Neural crest cell (in vitro differentiated cells): ENCODE measurements at regions not wholly inside any gene's neighbourhood (a gene's known extent, or its start where the extent isn't known, plus 50 kb on each side); places are given as distances from the start of the nearest gene placed in this dataset.

Source experiments
- DNase-seq: peaks from one replicate; pipeline ENCODE4 v3.0.0; 2021; ENCODE audit warnings: low read depth, mixed read lengths, low spot score
- H3K27ac Mint-ChIP-seq: one replicate; pipeline ENCODE4 v1.8.0; 2021; ENCODE audit warnings: mild to moderate bottlenecking, mixed read lengths; ENCODE audit not compliant: unreplicated experiment
- H3K27me3 Mint-ChIP-seq: 2 replicates; pipeline ENCODE4 v1.8.0; 2021; ENCODE audit warnings: low read depth, mild to moderate bottlenecking, mixed read lengths
- H3K36me3 Mint-ChIP-seq: 2 replicates; pipeline ENCODE4 v1.8.0; 2021; ENCODE audit warnings: low read depth, mild to moderate bottlenecking, mixed read lengths
- H3K4me1 Mint-ChIP-seq: 2 replicates; pipeline ENCODE4 v1.8.0; 2021; ENCODE audit warnings: mixed read lengths
- H3K4me3 Mint-ChIP-seq: one replicate; pipeline ENCODE4 v1.8.0; 2021; ENCODE audit warnings: mild to moderate bottlenecking, mixed read lengths
- H3K9me3 Mint-ChIP-seq: 2 replicates; pipeline ENCODE4 v1.8.0; 2021; ENCODE audit warnings: mixed read lengths
- TF ChIP-seq, protein P1 (sequence below): fragments of 200-600 bp; sonication (generic); conservative IDR thresholded peaks from 2 replicates; pipeline ENCODE4 v1.5.0; 2021; ENCODE audit warnings: antibody characterized with exemption, mild to moderate bottlenecking

DNA sequence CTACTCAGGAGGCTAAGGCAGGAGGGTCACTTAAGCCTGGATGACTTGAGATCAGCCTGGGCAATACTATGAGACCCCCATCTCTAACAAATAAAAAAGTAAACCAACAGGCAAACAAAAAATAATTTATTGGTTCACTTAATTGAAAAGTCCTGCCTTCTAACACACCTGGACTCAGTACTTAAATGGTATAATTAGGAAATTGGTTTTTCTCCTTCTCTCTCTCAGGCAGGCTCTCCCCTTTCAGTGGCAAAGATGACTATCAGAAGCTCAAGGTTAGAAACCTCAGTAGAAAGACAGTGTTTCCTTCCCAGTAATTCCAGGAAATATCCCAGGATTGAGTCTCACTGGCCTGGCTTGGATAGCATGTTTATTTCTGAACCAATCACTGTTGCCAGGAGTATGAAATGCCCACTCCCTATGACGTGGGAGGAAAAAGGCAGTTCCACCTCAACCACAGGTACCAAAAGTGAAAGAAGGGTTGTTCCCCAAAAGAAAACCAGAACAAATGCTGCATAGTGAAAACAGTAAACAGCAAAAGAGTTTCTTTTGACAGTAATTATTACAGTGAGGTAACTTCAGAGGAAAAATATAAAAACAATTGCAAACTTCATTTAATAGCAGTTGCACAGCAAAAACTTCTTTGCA lies 56.3 kb upstream of the SOX6 start:
- TF ChIP-seq, protein P1, sequence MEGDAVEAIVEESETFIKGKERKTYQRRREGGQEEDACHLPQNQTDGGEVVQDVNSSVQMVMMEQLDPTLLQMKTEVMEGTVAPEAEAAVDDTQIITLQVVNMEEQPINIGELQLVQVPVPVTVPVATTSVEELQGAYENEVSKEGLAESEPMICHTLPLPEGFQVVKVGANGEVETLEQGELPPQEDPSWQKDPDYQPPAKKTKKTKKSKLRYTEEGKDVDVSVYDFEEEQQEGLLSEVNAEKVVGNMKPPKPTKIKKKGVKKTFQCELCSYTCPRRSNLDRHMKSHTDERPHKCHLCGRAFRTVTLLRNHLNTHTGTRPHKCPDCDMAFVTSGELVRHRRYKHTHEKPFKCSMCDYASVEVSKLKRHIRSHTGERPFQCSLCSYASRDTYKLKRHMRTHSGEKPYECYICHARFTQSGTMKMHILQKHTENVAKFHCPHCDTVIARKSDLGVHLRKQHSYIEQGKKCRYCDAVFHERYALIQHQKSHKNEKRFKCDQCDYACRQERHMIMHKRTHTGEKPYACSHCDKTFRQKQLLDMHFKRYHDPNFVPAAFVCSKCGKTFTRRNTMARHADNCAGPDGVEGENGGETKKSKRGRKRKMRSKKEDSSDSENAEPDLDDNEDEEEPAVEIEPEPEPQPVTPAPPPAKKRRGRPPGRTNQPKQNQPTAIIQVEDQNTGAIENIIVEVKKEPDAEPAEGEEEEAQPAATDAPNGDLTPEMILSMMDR, result no peak
- Mint-ChIP-seq H3K36me3 (no peaks in the 10 kb centered on the region), H3K4me1 (peaks cover 16% of the 10 kb centered on the region), H3K27me3 (no peaks in the 10 kb centered on the region), H3K9me3 (peaks cover 3% of the 10 kb centered on the region), H3K27ac (no peak overlapping the region), H3K4me3 (no peak overlapping the region)
- DNase-seq, result no peak

DNA sequence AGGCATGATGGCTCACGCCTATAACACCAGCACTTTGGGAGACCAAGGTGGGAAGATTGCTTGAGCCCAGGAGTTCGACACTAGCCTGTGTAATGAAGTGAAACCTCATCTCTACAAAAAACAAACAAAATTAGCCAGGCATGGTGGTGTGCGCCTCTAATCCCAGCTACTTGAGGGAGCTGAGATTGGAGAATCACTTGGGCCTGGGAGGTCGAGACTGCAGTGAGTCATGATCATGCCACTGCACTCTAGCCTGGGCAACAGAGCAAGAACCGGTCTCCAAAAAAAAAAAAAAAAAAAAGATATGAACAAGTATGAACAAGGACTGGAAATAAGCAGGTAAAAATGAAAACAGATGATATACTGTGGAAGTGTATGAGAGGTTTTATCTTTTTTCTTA lies 54.1 kb upstream of the SOX6 start:
- Mint-ChIP-seq H3K27ac (no peak overlapping the region), H3K4me3 (no peak overlapping the region), H3K36me3 (no peaks in the 10 kb centered on the region), H3K4me1 (peaks cover 22% of the 10 kb centered on the region), H3K9me3 (peaks cover 3% of the 10 kb centered on the region), H3K27me3 (no peaks in the 10 kb centered on the region)
- DNase-seq, result no peak
- TF ChIP-seq, protein P1, result no peak

DNA sequence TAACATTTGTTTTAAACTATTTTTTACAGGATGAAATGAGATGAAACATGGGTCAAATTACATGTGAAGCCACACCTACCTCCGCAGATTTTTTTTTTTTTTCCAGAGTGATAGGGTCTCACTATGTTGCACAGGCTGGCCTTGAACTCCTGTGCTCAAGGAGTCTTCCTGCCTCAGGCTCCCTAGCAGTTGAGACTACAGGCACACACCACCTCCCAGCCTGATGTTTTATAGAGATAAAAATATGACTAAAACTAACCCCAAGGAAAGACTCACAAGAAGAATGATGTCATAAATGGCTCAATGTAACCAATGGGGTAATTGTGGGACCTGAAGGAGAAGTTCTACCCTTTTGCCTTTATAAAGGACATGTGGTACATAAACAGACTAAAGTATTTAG lies 52.3 kb upstream of the SOX6 start:
- H3K4me3 Mint-ChIP-seq, result no peak overlapping the region
- no peak for DNase-seq
- H3K36me3 Mint-ChIP-seq, result no peaks in the 10 kb centered on the region
- peaks cover 41% of the 10 kb centered on the region for H3K4me1 Mint-ChIP-seq
- TF ChIP-seq, protein P1, result no peak
- H3K27me3 Mint-ChIP-seq, result no peaks in the 10 kb centered on the region
- H3K9me3 Mint-ChIP-seq, result peaks cover 3% of the 10 kb centered on the region
- no peak overlapping the region for H3K27ac Mint-ChIP-seq

DNA sequence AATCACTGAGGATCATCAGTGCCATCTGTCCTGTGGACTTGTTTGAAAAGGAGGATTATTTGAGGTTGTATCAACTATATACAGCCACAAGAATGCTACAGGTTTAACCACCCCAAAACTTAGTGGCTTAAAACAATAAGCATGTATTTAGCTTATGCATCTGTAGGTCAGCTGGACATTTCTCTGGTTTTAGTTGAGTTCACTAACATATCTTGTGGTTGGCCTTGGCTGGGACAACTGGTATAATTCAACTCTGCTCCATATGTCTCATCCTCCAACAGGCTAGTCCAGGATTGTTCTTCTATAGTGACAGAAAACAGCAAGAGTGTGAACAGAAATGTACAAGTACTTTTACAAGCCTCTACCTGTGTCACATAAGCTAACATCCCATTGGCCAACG lies 49.9 kb upstream of the SOX6 start:
- Mint-ChIP-seq H3K27me3 (no peaks in the 10 kb centered on the region), H3K27ac (no peak overlapping the region), H3K4me1 (peaks cover 64% of the 10 kb centered on the region), H3K36me3 (no peaks in the 10 kb centered on the region), H3K4me3 (no peak overlapping the region), H3K9me3 (peaks cover 3% of the 10 kb centered on the region)
- TF ChIP-seq, protein P1, result no peak
- no peak for DNase-seq
